IMR-90 (cell line): ENCODE measurements at regions not wholly inside any gene's neighbourhood (a gene's known extent, or its start where the extent isn't known, plus 50 kb on each side); places are given as distances from the start of the nearest gene placed in this dataset.

Source experiments
- ATAC-seq: fragments of 200-7000 bp; cut with Tn5 transposase; 2 replicates; pipeline ENCODE4 v1.9.1; 2020; ENCODE audit warnings: low read depth, mild to moderate bottlenecking, moderate library complexity
- BruUV-seq: library from RNA; stranded (reverse); fragments of 400-500 nt; replicated peaks from 2 replicates; lab custom pipeline; 2021; lab: Mats Ljungman, UMichigan
- CTCF ChIA-PET: fragments of 300-600 bp; formaldehyde crosslinking; extraction: SDS; loops from one replicate; lab custom pipeline; 2021; ENCODE audit warnings: antibody characterized with exemption; lab: Yijun Ruan, JAX
- POLR2A ChIA-PET: fragments of 300-600 bp; sonication (Branson Sonifier 250); formaldehyde crosslinking; loops from one replicate; lab custom pipeline; 2022; ENCODE audit warnings: antibody characterized with exemption; ENCODE audit not compliant: unreplicated experiment; lab: Charles Lee
- DNase-seq: peaks from one replicate; pipeline ENCODE4 v3.0.0; 2013
- H2AFZ ChIP-seq: replicated peaks from 2 replicates; pipeline ENCODE3; 2013; ENCODE audit warnings: low read length, mild to moderate bottlenecking; ENCODE audit not compliant: poor library complexity
- H2AK5ac ChIP-seq: 2 replicates; pipeline ENCODE4 v1.6.1; 2013; ENCODE audit warnings: low read depth, low read length, inconsistent platforms
- H2AK9ac ChIP-seq: replicated peaks from 2 replicates; pipeline ENCODE3; 2013; ENCODE audit warnings: mild to moderate bottlenecking, low read depth, low read length, moderate library complexity; ENCODE audit not compliant: poor library complexity
- H2BK120ac ChIP-seq: 2 replicates; pipeline ENCODE4 v1.6.1; 2013; ENCODE audit warnings: low read depth, low read length, inconsistent platforms
- H2BK15ac ChIP-seq: 3 replicates; pipeline ENCODE4 v1.6.1; 2013; ENCODE audit warnings: low read depth, low read length, inconsistent platforms
- H2BK20ac ChIP-seq: 2 replicates; pipeline ENCODE4 v1.6.1; 2013; ENCODE audit warnings: low read depth, mild to moderate bottlenecking, inconsistent platforms, low read length, moderate library complexity
- H2BK5ac ChIP-seq: 2 replicates; pipeline ENCODE4 v1.6.1; 2013; ENCODE audit warnings: mild to moderate bottlenecking, low read depth, low read length, inconsistent platforms; ENCODE audit not compliant: poor library complexity, severe bottlenecking
- H3K14ac ChIP-seq: replicated peaks from 2 replicates; pipeline ENCODE4 v1.6.1; 2013; ENCODE audit warnings: low read depth, low read length, inconsistent platforms
- H3K18ac ChIP-seq: 2 replicates; pipeline ENCODE4 v1.6.1; 2013; ENCODE audit warnings: low read depth, low read length, control low read depth
- H3K23ac ChIP-seq: 2 replicates; pipeline ENCODE4 v1.6.1; 2013; ENCODE audit warnings: low read depth, low read length, inconsistent platforms
- H3K27ac ChIP-seq: 2 replicates; pipeline ENCODE4 v1.5.1; 2013; ENCODE audit warnings: mild to moderate bottlenecking, control low read depth, low read length; ENCODE audit not compliant: insufficient read depth
- H3K27me3 ChIP-seq: 2 replicates; pipeline ENCODE4 v1.6.1; 2013; ENCODE audit warnings: low read length; ENCODE audit not compliant: control insufficient read depth, insufficient read depth
- H3K36me3 ChIP-seq: 2 replicates; pipeline ENCODE4 v1.6.1; 2013; ENCODE audit warnings: low read length, mixed read lengths; ENCODE audit not compliant: control insufficient read depth, insufficient read depth
- H3K4ac ChIP-seq: 2 replicates; pipeline ENCODE4 v1.6.1; 2013; ENCODE audit warnings: low read depth, low read length, inconsistent platforms
- H3K4me1 ChIP-seq: 2 replicates; pipeline ENCODE4 v1.6.1; 2013; ENCODE audit warnings: low read length, mixed read lengths; ENCODE audit not compliant: control insufficient read depth, insufficient read depth
- H3K4me2 ChIP-seq: 2 replicates; pipeline ENCODE4 v1.6.1; 2013; ENCODE audit warnings: low read depth, mild to moderate bottlenecking, control low read depth, low read length, moderate library complexity
- H3K4me3 ChIP-seq: 2 replicates; pipeline ENCODE4 v1.5.1; 2013; ENCODE audit warnings: low read depth, mild to moderate bottlenecking, control low read depth, low read length, moderate library complexity; ENCODE audit not compliant: insufficient read depth
- H3K56ac ChIP-seq: 2 replicates; pipeline ENCODE4 v1.6.1; 2013; ENCODE audit warnings: low read length, inconsistent platforms; ENCODE audit not compliant: insufficient read depth; ENCODE audit errors: extremely low read depth
- H3K79me1 ChIP-seq, 2 experiments: 2 replicates each; pipeline ENCODE4 v1.6.1; 2013; ENCODE audit warnings: low read length in 2 of 2, inconsistent platforms in 1 of 2, low read depth in 1 of 2
- H3K9ac ChIP-seq: 2 replicates; pipeline ENCODE4 v1.6.1; 2013; ENCODE audit warnings: low read depth, low read length, control low read depth
- H3K9me1 ChIP-seq: 2 replicates; pipeline ENCODE4 v1.6.1; 2013; ENCODE audit warnings: low read length, inconsistent platforms; ENCODE audit not compliant: insufficient read depth
- H3K9me3 ChIP-seq: 2 replicates; pipeline ENCODE4 v1.6.1; 2013; ENCODE audit warnings: low read length; ENCODE audit not compliant: control insufficient read depth, insufficient read depth
- H4K20me1 ChIP-seq: 2 replicates; pipeline ENCODE4 v1.6.1; 2013; ENCODE audit warnings: low read length, inconsistent platforms; ENCODE audit not compliant: insufficient read depth
- H4K5ac ChIP-seq: 2 replicates; pipeline ENCODE4 v1.6.1; 2013; ENCODE audit warnings: mild to moderate bottlenecking, low read depth, low read length, control low read depth
- H4K8ac ChIP-seq, 2 experiments: 2 replicates each; pipeline ENCODE4 v1.6.1; 2013; ENCODE audit warnings: low read depth in 2 of 2, low read length in 2 of 2, control low read depth in 1 of 2, inconsistent platforms in 1 of 2
- H4K91ac ChIP-seq: 2 replicates; pipeline ENCODE4 v1.6.1; 2013; ENCODE audit warnings: low read depth, low read length, inconsistent platforms; ENCODE audit not compliant: insufficient read depth
- CEBPB ChIP-seq: IDR thresholded peaks from 2 replicates; pipeline ENCODE4 v1.6.1; 2012; ENCODE audit warnings: low read depth, low read length, improper control_type of control experiment
- CHD1 ChIP-seq: IDR thresholded peaks from 2 replicates; pipeline ENCODE4 v1.6.1; 2012; ENCODE audit warnings: low read depth, low read length, improper control_type of control experiment
- RCOR1 ChIP-seq: IDR thresholded peaks from 2 replicates; pipeline ENCODE4 v1.6.1; 2012; ENCODE audit warnings: mild to moderate bottlenecking, low read length, improper control_type of control experiment; ENCODE audit not compliant: insufficient replicate concordance
- WGBS, 2 experiments: methylation state at CpG; one replicate each; pipeline versions ENCODE4 v1.1.5 to v1.1.7; 2013; ENCODE audit warnings: missing lambda C conversion rate in 2 of 2; ENCODE audit not compliant: insufficient read length in 1 of 2; ENCODE audit errors: extremely low coverage in 2 of 2; 5-methylcytosine and 5-hydroxymethylcytosine counted together
- dilution Hi-C: fragments of 300-500 bp; cut with HindIII; formaldehyde crosslinking; loops from one replicate; pipeline ENCODE4 v1.14.3; 2018; ENCODE audit warnings: low sequenced_read_pairs; ENCODE audit not compliant: unreplicated experiment
- in situ Hi-C: fragments of 300-500 bp; cut with MboI; formaldehyde crosslinking; loops from 3 replicates; pipeline ENCODE4 v1.14.3; 2019; ENCODE audit warnings: low sequenced_read_pairs, inconsistent platforms, mixed read lengths
- intact Hi-C: fragments of 100-400 bp; cut with micrococcal nuclease; formaldehyde crosslinking; loops from 2 replicates; pipeline ENCODE4 v1.10.0; 2022
- TF ChIP-seq, protein P1 (sequence below): conservative IDR thresholded peaks from 2 replicates; pipeline ENCODE4 v1.5.1; 2012; ENCODE audit warnings: mild to moderate bottlenecking, low read depth, low read length, improper control_type of control experiment

DNA sequence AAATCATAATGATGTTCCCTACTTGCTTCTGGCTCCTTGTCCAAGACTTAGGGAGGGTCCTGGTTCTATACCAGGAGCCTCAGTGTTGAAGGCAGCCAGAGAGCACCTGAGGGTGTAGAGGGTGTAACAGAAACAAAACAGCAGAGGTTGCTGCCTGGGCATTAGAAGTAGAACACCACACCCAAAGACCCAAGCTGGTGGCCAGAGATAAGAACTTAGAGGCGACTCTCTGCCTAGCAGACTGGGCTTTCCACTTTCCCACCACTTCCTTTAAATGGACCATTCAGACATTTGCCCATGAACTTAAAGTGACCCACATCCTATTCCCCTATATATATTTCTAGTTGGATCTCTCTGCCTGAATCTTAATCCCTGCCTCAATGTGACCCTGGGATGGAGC is 189.8 kb downstream of the KLF13 start:
- H4K8ac ChIP-seq, result no peak overlapping the region
- in situ Hi-C loops (no loop called here), dilution Hi-C loops (no loop called here), intact Hi-C loops (no loop called here)
- no peak overlapping the region for H2BK120ac ChIP-seq
- H2AK9ac ChIP-seq, result no peak overlapping the region
- no peak overlapping the region for H3K4ac ChIP-seq
- H3K56ac ChIP-seq, result no peak overlapping the region
- H3K18ac ChIP-seq, result no peak overlapping the region
- no peak overlapping the region for H2AK5ac ChIP-seq
- H3K79me1 ChIP-seq, result no peaks in the 10 kb centered on the region
- H4K5ac ChIP-seq, result no peak overlapping the region
- H3K27me3 ChIP-seq, result peaks cover 1% of the 10 kb centered on the region
- H3K4me2 ChIP-seq, result no peak overlapping the region
- no peaks in the 10 kb centered on the region for H4K20me1 ChIP-seq
- H3K36me3 ChIP-seq, result no peaks in the 10 kb centered on the region
- no peak overlapping the region for H3K27ac ChIP-seq
- no TSS peak for BruUV-seq
- no peak overlapping the region for H2BK15ac ChIP-seq
- no peak overlapping the region for H3K9ac ChIP-seq
- WGBS, 2 experiments, result no CpG with 5 or more reads among the region's 1 CpG
- ATAC-seq (no peak), DNase-seq (no peak)
- no peak overlapping the region for H3K4me3 ChIP-seq
- H2AFZ ChIP-seq, result no peak overlapping the region
- no peak overlapping the region for H2BK20ac ChIP-seq
- no peak overlapping the region for H3K23ac ChIP-seq
- no peaks in the 10 kb centered on the region for H3K9me1 ChIP-seq
- TF ChIP-seq CEBPB (no peak), CHD1 (no peak), RCOR1 (no peak)
- TF ChIP-seq, protein P1, sequence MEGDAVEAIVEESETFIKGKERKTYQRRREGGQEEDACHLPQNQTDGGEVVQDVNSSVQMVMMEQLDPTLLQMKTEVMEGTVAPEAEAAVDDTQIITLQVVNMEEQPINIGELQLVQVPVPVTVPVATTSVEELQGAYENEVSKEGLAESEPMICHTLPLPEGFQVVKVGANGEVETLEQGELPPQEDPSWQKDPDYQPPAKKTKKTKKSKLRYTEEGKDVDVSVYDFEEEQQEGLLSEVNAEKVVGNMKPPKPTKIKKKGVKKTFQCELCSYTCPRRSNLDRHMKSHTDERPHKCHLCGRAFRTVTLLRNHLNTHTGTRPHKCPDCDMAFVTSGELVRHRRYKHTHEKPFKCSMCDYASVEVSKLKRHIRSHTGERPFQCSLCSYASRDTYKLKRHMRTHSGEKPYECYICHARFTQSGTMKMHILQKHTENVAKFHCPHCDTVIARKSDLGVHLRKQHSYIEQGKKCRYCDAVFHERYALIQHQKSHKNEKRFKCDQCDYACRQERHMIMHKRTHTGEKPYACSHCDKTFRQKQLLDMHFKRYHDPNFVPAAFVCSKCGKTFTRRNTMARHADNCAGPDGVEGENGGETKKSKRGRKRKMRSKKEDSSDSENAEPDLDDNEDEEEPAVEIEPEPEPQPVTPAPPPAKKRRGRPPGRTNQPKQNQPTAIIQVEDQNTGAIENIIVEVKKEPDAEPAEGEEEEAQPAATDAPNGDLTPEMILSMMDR, result no peak
- H3K14ac ChIP-seq, result no peak overlapping the region
- H2BK5ac ChIP-seq, result no peak overlapping the region
- no peaks in the 10 kb centered on the region for H3K4me1 ChIP-seq
- ChIA-PET POLR2A (no interaction called here), CTCF (no interaction called here)
- no peaks in the 10 kb centered on the region for H3K9me3 ChIP-seq
- H4K91ac ChIP-seq, result no peak overlapping the region
